Stomach (tissue), 4 donors: ENCODE measurements at regions not wholly inside any gene's neighbourhood (a gene's known extent, or its start where the extent isn't known, plus 50 kb on each side); places are given as distances from the start of the nearest gene placed in this dataset.

Experiments used
- CTCF ChIP-seq, 7 experiments: fragments of 450-650 bp in 4 of 7; fragments of 200-600 bp in 3 of 7; sonication (generic) in 3 of 7; IDR thresholded peaks; one replicate each; pipeline ENCODE4 v1.5.1; 2016 to 2019; ENCODE audit warnings: antibody characterized with exemption in 7 of 7, control low read depth in 2 of 7, mild to moderate bottlenecking in 1 of 7
- POLR2A ChIP-seq, 4 donors: fragments of 450-650 bp; IDR thresholded peaks; one replicate each; pipeline ENCODE4 v1.6.1; 2016; ENCODE audit warnings: antibody characterized with exemption in 4 of 4, control low read depth in 2 of 4, mild to moderate bottlenecking in 1 of 4, moderate library complexity in 1 of 4
- POLR2AphosphoS5 ChIP-seq, 3 donors: sonication (generic); formaldehyde crosslinking; IDR thresholded peaks; one replicate each; pipeline ENCODE4 v1.6.1; 2016; ENCODE audit warnings: antibody characterized with exemption in 3 of 3

- no peak for TF ChIP-seq CTCF (IDR thresholded peaks at IDR 0.05)
- no peak for TF ChIP-seq POLR2A (IDR thresholded peaks at IDR 0.05)
- no peak for TF ChIP-seq POLR2AphosphoS5 (IDR thresholded peaks at IDR 0.05)
These were observed 88.4 kb upstream of the ATP11B start for GRCh38 chr3:182704926-182705325.
